HEK293T (cell line): ENCODE measurements at regions not wholly inside any gene's neighbourhood (a gene's known extent, or its start where the extent isn't known, plus 50 kb on each side); places are given as distances from the start of the nearest gene placed in this dataset.

Source experiments
- ARNT ChIP-seq: fragments of 450-650 bp; IDR thresholded peaks from 2 replicates; pipeline ENCODE4 v1.6.1; 2017; ENCODE audit warnings: mild to moderate bottlenecking
- BHLHE40 ChIP-seq: fragments of 450-650 bp; IDR thresholded peaks from 2 replicates; pipeline ENCODE4 v1.6.1; 2016; ENCODE audit warnings: mild to moderate bottlenecking, moderate library complexity, borderline replicate concordance
- FOXA1 ChIP-seq: fragments of 450-650 bp; IDR thresholded peaks from 2 replicates; pipeline ENCODE4 v1.6.1; 2016; ENCODE audit warnings: mild to moderate bottlenecking
- FOXK2 ChIP-seq: fragments of 450-650 bp; IDR thresholded peaks from 2 replicates; pipeline ENCODE4 v1.6.1; 2016; ENCODE audit warnings: mild to moderate bottlenecking
- HDGF ChIP-seq: fragments of 450-650 bp; IDR thresholded peaks from 2 replicates; pipeline ENCODE4 v1.6.1; 2017; ENCODE audit warnings: antibody characterized with exemption, borderline replicate concordance
- LEF1 ChIP-seq: fragments of 450-650 bp; IDR thresholded peaks from 2 replicates; pipeline ENCODE4 v1.6.1; 2017; ENCODE audit warnings: mild to moderate bottlenecking, borderline replicate concordance
- NFRKB ChIP-seq: fragments of 450-650 bp; IDR thresholded peaks from 2 replicates; pipeline ENCODE4 v1.6.1; 2016; ENCODE audit warnings: mild to moderate bottlenecking, moderate library complexity
- SP1 ChIP-seq: fragments of 450-650 bp; IDR thresholded peaks from 2 replicates; pipeline ENCODE4 v1.6.1; 2017
- SUZ12 ChIP-seq: fragments of 450-650 bp; IDR thresholded peaks from 2 replicates; pipeline ENCODE4 v1.6.1; 2016; ENCODE audit warnings: mild to moderate bottlenecking
- ZNF384 ChIP-seq: fragments of 450-650 bp; IDR thresholded peaks from 2 replicates; pipeline ENCODE4 v1.6.1; 2016

DNA sequence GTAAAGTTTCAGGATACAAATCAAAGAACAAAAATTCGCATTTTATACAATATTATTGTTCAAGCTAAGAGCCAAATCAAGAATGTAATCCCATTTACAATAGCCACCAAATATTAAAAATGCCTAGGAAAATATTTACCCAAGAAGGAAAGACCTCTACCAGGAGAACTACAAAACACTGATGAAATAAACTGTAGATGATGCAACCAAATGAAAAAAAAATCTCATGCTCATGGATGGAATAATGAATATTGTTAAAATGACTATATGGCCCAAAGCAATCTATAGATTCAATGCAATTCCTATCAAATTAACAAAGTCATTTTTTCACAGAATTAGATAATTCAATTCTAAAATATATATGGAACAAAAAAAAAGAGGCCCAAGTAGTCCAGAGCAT, 708.8 kb upstream of the MAN1A1 start:
- no peak for TF ChIP-seq BHLHE40
- no peak for TF ChIP-seq ARNT
- no peak for TF ChIP-seq HDGF
- no peak for TF ChIP-seq SP1
- no peak for TF ChIP-seq FOXK2
- no peak for TF ChIP-seq FOXA1
- no peak for TF ChIP-seq SUZ12
- TF ChIP-seq ZNF384 = no peak
- TF ChIP-seq LEF1 = no peak
- TF ChIP-seq NFRKB = no peak
